ENCODE measurements at regions not wholly inside any gene's neighbourhood (a gene's known extent, or its start where the extent isn't known, plus 50 kb on each side); places are given as distances from the start of the nearest gene placed in this dataset.
"Not testable (repeated sequence)": the region's sequence is repeated elsewhere in the genome, so short reads cannot be mapped to it uniquely, and the experiment has no call there.

DNA sequence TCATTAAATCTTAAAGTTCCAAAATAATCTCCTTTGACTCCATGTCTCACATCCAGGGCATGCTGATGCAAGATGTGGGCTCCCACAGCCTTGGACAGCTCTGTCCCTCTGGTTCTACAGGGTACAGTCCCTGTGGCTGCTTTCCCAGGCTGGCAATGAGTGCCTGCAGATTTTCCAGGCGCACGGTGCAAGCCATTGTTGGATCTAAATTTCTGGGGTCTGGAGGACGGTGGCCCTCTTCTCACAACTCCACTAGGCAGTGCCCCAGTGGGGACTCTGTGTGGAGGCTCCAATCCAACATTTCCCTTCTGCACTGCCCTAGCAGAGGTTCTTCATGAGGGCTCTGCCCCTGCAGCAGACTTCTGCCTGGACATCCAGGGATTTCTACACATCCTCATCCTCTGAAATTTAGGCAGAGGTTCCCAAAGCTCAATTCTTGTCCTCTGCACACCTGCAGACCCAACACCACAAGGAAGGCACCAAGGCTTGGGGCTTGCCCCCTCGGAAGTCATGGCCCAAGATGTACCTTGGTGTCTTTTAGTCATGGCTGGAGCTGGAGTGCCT, 100.3 kb upstream of the ZC3H15 start:
- TF ChIP-seq, protein P1, sequence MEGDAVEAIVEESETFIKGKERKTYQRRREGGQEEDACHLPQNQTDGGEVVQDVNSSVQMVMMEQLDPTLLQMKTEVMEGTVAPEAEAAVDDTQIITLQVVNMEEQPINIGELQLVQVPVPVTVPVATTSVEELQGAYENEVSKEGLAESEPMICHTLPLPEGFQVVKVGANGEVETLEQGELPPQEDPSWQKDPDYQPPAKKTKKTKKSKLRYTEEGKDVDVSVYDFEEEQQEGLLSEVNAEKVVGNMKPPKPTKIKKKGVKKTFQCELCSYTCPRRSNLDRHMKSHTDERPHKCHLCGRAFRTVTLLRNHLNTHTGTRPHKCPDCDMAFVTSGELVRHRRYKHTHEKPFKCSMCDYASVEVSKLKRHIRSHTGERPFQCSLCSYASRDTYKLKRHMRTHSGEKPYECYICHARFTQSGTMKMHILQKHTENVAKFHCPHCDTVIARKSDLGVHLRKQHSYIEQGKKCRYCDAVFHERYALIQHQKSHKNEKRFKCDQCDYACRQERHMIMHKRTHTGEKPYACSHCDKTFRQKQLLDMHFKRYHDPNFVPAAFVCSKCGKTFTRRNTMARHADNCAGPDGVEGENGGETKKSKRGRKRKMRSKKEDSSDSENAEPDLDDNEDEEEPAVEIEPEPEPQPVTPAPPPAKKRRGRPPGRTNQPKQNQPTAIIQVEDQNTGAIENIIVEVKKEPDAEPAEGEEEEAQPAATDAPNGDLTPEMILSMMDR (IDR thresholded peaks at IDR 0.05), result not testable (repeated sequence)
- TF ChIP-seq, protein P2, sequence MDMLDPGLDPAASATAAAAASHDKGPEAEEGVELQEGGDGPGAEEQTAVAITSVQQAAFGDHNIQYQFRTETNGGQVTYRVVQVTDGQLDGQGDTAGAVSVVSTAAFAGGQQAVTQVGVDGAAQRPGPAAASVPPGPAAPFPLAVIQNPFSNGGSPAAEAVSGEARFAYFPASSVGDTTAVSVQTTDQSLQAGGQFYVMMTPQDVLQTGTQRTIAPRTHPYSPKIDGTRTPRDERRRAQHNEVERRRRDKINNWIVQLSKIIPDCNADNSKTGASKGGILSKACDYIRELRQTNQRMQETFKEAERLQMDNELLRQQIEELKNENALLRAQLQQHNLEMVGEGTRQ (CRISPR knock-in tag; IDR thresholded peaks at IDR 0.05), result not testable (repeated sequence)
- TF ChIP-seq, protein P3, sequence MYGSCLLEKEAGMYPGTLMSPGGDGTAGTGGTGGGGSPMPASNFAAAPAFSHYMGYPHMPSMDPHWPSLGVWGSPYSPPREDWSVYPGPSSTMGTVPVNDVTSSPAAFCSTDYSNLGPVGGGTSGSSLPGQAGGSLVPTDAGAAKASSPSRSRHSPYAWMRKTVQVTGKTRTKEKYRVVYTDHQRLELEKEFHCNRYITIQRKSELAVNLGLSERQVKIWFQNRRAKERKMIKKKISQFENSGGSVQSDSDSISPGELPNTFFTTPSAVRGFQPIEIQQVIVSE (CRISPR knock-in tag; IDR thresholded peaks at IDR 0.05; ENCODE audit: borderline replicate concordance), result not testable (repeated sequence)
- TF ChIP-seq NFE2L1, JUN (CRISPR knock-in tag; IDR thresholded peaks at IDR 0.05): not testable (repeated sequence)
- TF ChIP-seq, protein P4, sequence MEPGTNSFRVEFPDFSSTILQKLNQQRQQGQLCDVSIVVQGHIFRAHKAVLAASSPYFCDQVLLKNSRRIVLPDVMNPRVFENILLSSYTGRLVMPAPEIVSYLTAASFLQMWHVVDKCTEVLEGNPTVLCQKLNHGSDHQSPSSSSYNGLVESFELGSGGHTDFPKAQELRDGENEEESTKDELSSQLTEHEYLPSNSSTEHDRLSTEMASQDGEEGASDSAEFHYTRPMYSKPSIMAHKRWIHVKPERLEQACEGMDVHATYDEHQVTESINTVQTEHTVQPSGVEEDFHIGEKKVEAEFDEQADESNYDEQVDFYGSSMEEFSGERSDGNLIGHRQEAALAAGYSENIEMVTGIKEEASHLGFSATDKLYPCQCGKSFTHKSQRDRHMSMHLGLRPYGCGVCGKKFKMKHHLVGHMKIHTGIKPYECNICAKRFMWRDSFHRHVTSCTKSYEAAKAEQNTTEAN (CRISPR knock-in tag; IDR thresholded peaks at IDR 0.05), result not testable (repeated sequence)

Data from WTC11 (cell line).